Right atrium auricular region (tissue), 2 donors: ENCODE measurements at regions not wholly inside any gene's neighbourhood (a gene's known extent, or its start where the extent isn't known, plus 50 kb on each side); places are given as distances from the start of the nearest gene placed in this dataset.
"Not testable (repeated sequence)": the region's sequence is repeated elsewhere in the genome, so short reads cannot be mapped to it uniquely, and the experiment has no call there.

Source experiments
- DNase-seq: peaks from one replicate; pipeline ENCODE4 v3.0.0-alpha.2; 2019; ENCODE audit warnings: low spot score
- H3K27ac ChIP-seq, 2 donors: fragments of 200-600 bp; sonication (generic); 1 replicate in 1 of 2; 2 replicates in 1 of 2; pipeline ENCODE4 v1.5.1; 2016 to 2019
- H3K27me3 ChIP-seq, 2 donors: fragments of 200-600 bp; sonication (generic); one replicate each; pipeline versions ENCODE4 v1.5.1 to v1.6.0; 2017 to 2019
- H3K36me3 ChIP-seq: fragments of 200-600 bp; sonication (generic); one replicate; pipeline ENCODE4 v1.5.1; 2016
- H3K4me1 ChIP-seq, 2 donors: fragments of 200-600 bp; sonication (generic); one replicate each; pipeline versions ENCODE4 v1.5.1 to v1.6.0; 2017 to 2019
- H3K4me3 ChIP-seq, 2 donors: fragments of 200-600 bp; sonication (generic); 1 replicate in 1 of 2; 2 replicates in 1 of 2; pipeline ENCODE4 v1.5.1; 2017 to 2019; ENCODE audit warnings: mild to moderate bottlenecking in 1 of 2, moderate library complexity in 1 of 2
- H3K9me3 ChIP-seq, 2 donors: fragments of 200-600 bp; sonication (generic); one replicate each; pipeline ENCODE4 v1.5.1; 2019
- TF ChIP-seq, protein P1 (sequence below), 2 donors: fragments of 200-600 bp; sonication (generic); IDR thresholded peaks; one replicate each; pipeline ENCODE4 v1.5.1; 2019; ENCODE audit warnings: antibody characterized with exemption in 2 of 2

DNA sequence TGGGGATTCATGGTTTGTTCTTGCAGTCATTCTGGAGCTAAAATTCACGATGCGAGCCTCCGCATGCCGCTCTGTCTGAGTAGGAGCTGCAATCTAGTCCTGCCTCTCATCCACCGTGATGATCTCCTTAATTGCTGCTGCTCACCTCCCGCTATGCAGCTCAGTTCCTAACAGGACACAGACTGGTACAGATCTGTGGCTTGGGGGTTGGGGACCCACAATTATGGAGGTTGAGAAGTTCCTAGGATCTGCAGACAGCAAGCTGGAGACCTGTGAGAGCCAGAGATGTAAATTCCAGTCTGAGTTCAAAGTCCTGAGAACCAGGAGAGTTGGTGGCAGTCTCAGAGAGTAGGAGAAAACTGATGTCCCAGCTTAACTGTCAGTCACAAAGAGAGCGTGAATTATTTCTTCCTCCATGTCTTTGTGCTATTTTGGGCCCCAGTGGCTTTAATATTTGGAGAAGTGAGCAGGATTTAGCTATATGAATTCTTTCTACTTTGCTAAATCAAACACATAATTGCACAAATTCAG, 378.7 kb upstream of the MAN1A1 start:
- H3K4me3 ChIP-seq: no peak overlapping the region
- no peak overlapping the region for H3K27ac ChIP-seq
- TF ChIP-seq, protein P1, sequence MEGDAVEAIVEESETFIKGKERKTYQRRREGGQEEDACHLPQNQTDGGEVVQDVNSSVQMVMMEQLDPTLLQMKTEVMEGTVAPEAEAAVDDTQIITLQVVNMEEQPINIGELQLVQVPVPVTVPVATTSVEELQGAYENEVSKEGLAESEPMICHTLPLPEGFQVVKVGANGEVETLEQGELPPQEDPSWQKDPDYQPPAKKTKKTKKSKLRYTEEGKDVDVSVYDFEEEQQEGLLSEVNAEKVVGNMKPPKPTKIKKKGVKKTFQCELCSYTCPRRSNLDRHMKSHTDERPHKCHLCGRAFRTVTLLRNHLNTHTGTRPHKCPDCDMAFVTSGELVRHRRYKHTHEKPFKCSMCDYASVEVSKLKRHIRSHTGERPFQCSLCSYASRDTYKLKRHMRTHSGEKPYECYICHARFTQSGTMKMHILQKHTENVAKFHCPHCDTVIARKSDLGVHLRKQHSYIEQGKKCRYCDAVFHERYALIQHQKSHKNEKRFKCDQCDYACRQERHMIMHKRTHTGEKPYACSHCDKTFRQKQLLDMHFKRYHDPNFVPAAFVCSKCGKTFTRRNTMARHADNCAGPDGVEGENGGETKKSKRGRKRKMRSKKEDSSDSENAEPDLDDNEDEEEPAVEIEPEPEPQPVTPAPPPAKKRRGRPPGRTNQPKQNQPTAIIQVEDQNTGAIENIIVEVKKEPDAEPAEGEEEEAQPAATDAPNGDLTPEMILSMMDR (IDR thresholded peaks at IDR 0.05): no peak
- H3K27me3 ChIP-seq: no peaks in the 10 kb centered on the region
- no peaks in the 10 kb centered on the region for H3K36me3 ChIP-seq
- H3K9me3 ChIP-seq: peaks cover 0 to 6% of the 10 kb centered on the region in 2 donors
- DNase-seq: no peak
- no peaks in the 10 kb centered on the region for H3K4me1 ChIP-seq

DNA sequence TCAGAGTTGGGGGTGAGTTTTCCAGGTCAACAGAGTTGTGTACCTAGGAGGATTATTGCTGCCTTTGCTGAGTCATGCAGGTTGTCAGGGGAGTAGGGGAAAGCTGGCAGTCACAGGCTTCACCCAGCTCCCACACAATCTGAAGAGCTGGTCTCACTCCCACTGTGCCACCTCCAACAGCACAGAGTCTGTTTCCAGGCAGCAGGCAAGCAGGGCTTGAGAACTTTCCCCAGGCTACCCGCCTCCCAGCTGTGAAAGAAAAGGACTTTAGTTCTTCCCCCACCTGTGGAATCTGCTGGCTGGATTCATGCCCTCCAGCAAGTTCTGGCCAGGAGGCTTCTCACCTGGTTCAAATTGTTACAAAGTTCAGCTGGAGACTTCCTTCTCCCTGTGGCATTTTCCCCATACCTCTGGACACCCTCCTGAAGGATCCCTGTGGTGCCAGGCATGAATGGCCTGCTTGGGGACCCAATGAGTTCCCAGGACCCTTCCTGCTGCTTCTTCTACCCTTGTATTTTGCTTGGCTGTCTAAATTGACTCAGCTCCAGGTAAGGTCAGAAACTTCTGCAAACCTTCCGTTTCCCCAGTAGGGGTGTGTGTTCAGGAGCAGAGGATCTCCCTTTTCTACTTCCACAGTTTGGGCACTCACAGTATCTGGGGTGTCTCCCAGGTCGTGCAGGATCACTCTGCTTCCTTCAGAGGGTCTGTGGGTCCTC, 378.1 kb upstream of the MAN1A1 start:
- H3K36me3 ChIP-seq: no peaks in the 10 kb centered on the region
- no peaks in the 10 kb centered on the region for H3K4me1 ChIP-seq
- no peak for DNase-seq
- peaks cover 0 to 6% of the 10 kb centered on the region in 2 donors for H3K9me3 ChIP-seq
- no peak overlapping the region for H3K4me3 ChIP-seq
- TF ChIP-seq, protein P1 (IDR thresholded peaks at IDR 0.05): no peak
- H3K27me3 ChIP-seq: no peaks in the 10 kb centered on the region
- H3K27ac ChIP-seq: no peak overlapping the region

DNA sequence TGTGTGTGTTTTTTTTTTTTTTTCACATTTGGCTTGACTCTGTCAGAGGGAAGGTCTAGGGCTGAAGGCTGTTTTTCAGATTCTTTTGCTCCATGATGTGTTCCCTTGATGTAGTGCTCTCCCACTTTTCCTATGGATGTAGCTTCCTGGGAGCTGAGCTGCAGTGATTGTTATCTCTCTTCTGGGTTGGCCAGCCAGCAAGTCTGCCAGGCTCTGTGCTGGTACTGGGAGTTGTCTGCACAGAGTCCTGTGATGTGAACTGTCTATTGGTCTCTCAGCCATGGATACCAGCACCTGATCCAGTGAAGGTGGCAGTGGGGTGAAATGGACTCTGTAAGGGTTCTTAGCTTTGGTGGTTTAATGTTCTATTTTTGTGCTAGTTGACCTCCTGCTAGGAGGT, 377.4 kb upstream of the MAN1A1 start:
- H3K4me3 ChIP-seq, DNase-seq, H3K4me1 ChIP-seq: not testable (repeated sequence)

DNA sequence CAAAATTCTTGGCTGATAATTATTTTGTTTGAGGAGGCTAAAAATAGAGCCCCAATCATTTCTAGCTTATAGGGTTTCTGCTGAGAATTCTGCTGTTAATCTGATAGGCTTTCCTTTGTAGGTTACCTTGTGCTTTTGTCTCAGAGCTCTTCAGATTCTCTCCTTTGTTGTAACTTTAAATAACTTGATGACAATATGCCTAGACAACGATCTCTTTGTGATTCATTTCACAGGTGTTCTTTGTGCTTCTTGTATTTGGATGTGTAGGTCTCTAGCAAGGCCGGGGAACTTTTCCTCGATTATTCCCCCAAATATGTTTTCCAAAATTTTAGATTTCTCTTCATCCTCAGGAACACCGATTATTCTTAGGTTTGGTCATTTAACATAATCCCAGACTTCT, 376.5 kb upstream of the MAN1A1 start:
- no peak for DNase-seq
- Histone ChIP-seq H3K36me3 (no peaks in the 10 kb centered on the region), H3K27me3 (no peaks in the 10 kb centered on the region), H3K4me3 (no peak overlapping the region), H3K4me1 (no peaks in the 10 kb centered on the region), H3K9me3 (peaks cover 0 to 6% of the 10 kb centered on the region in 2 donors), H3K27ac (no peak overlapping the region)
- TF ChIP-seq, protein P1 (IDR thresholded peaks at IDR 0.05): no peak

More for the DNA sequence above, 377.4 kb upstream of the MAN1A1 start:
- H3K27me3 ChIP-seq, H3K9me3 ChIP-seq, H3K27ac ChIP-seq, H3K36me3 ChIP-seq: not testable (repeated sequence)

DNA sequence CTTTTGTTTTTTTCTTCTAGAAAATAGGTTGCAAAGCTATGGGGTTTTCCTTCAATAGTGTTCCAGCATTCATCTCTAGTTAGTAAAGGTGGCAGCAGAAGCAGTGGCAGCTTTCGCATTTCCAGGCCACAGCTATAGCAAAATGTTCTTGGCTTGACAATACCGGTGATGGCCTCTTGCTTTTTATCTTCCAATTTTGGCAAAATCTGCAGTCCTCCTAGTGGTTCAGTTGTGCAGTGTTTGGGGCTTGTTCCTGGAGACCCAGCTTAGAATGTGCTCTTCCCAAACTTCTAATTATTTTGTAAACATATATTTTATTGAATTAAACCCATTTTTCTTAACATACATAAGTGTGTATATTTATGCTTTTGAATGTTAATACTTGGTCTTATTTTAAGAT, 370.6 kb upstream of the MAN1A1 start:
- DNase-seq: no peak
- TF ChIP-seq, protein P1 (IDR thresholded peaks at IDR 0.05): no peak
- no peak overlapping the region for H3K4me3 ChIP-seq

DNA sequence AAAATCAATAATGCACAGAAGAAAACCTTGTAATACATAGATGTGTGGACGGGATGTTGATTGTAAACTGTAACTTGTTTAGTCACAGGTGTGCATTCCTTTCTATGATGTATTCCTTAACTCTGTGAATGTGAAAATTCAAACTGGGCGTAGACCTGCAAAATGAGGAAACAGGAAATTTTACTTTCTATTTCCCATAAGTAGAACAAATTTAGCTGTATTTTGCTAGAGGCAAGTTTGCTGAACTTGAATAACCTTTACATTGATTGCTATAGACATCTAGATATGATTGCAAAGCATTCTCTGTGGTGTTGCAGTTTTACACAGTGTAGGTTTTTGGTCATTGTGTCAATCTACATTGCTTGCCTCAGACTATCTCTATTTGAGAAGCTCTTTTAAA, 368.4 kb upstream of the MAN1A1 start:
- H3K27ac ChIP-seq: no peak overlapping the region
- no peak for DNase-seq
- H3K9me3 ChIP-seq: no peaks in the 10 kb centered on the region
- no peaks in the 10 kb centered on the region for H3K36me3 ChIP-seq
- no peaks in the 10 kb centered on the region for H3K4me1 ChIP-seq
- no peak overlapping the region for H3K4me3 ChIP-seq
- TF ChIP-seq, protein P1 (IDR thresholded peaks at IDR 0.05): no peak
- H3K27me3 ChIP-seq: no peaks in the 10 kb centered on the region

More for the DNA sequence above, 370.6 kb upstream of the MAN1A1 start:
- Histone ChIP-seq H3K4me1 (no peaks in the 10 kb centered on the region), H3K36me3 (no peaks in the 10 kb centered on the region), H3K27me3 (no peaks in the 10 kb centered on the region), H3K9me3 (no peaks in the 10 kb centered on the region), H3K27ac (no peak overlapping the region)
